GM12878 (cell line): ENCODE measurements at regions not wholly inside any gene's neighbourhood (a gene's known extent, or its start where the extent isn't known, plus 50 kb on each side); places are given as distances from the start of the nearest gene placed in this dataset.

Experiments
- ATAC-seq: fragments of 200-7000 bp; cut with Tn5 transposase; 3 replicates; pipeline ENCODE4 v1.9.1; 2020; ENCODE audit warnings: mild to moderate bottlenecking, moderate library complexity
- BruUV-seq: library from RNA; stranded (reverse); fragments of 400-500 nt; replicated peaks from 2 replicates; lab custom pipeline; 2021; lab: Mats Ljungman, UMichigan
- CTCF ChIA-PET: fragments of 300-600 bp; sonication (Branson Sonifier 250); formaldehyde crosslinking; extraction: SDS; loops from one replicate; lab custom pipeline; 2021; ENCODE audit warnings: inconsistent platforms; lab: Yijun Ruan, JAX
- POLR2A ChIA-PET: fragments of 350-600 bp; formaldehyde crosslinking; extraction: SDS; loops from one replicate; lab custom pipeline; 2021; ENCODE audit warnings: inconsistent platforms; lab: Charles Lee
- RAD21 ChIA-PET: fragments of 300-600 bp; sonication (Branson Sonifier 250); formaldehyde crosslinking; loops from one replicate; lab custom pipeline; 2023; ENCODE audit warnings: antibody characterized with exemption; ENCODE audit not compliant: unreplicated experiment; lab: Charles Lee
- SMC1A ChIA-PET: fragments of 300-600 bp; sonication (Branson Sonifier 250); formaldehyde crosslinking; loops from one replicate; lab custom pipeline; 2023; ENCODE audit not compliant: unreplicated experiment, uncharacterized antibody; lab: Charles Lee
- DNase-seq: peaks from one replicate; pipeline ENCODE4 v3.0.0-alpha.2; 2011; ENCODE audit warnings: low read depth, low spot score
- FAIRE-seq: peaks from 3 replicates; lab custom pipeline; 2011; peaks lifted over from hg19 to GRCh38; lab: Jason Lieb, UNC
- H2AFZ ChIP-seq: 2 replicates; pipeline ENCODE4 v1.6.0; 2011; ENCODE audit warnings: low read depth, low read length, control low read depth; ENCODE audit not compliant: control insufficient read depth
- H3K27ac ChIP-seq: 2 replicates; pipeline ENCODE4 v1.5.1; 2011; ENCODE audit warnings: control low read depth; ENCODE audit not compliant: control insufficient read depth, insufficient read depth
- H3K27me3 ChIP-seq, 2 experiments: replicated peaks in 1 of 2; 2 replicates each; pipeline versions ENCODE4 v1.6.0 to v1.6.1; 2011; ENCODE audit warnings: low read length in 1 of 2; ENCODE audit not compliant: control insufficient read depth in 2 of 2, insufficient read depth in 2 of 2
- H3K36me3 ChIP-seq, 2 experiments: 2 replicates each; pipeline ENCODE4 v1.5.1; 2011; ENCODE audit warnings: low read length in 1 of 2; ENCODE audit not compliant: control insufficient read depth in 2 of 2, insufficient read depth in 2 of 2
- H3K4me1 ChIP-seq: 2 replicates; pipeline ENCODE4 v1.6.1; 2011; ENCODE audit warnings: mild to moderate bottlenecking, low read length, moderate library complexity, mixed read lengths; ENCODE audit not compliant: control insufficient read depth, insufficient read depth
- H3K4me2 ChIP-seq: 2 replicates; pipeline ENCODE4 v1.6.0; 2011; ENCODE audit warnings: control low read depth; ENCODE audit not compliant: control insufficient read depth, insufficient read depth
- H3K4me3 ChIP-seq: fragments of 200-600 bp; sonication (generic); 2 replicates; pipeline ENCODE4 v1.5.1; 2016
- H3K79me2 ChIP-seq: 2 replicates; pipeline ENCODE4 v1.6.0; 2011; ENCODE audit warnings: low read length; ENCODE audit not compliant: control insufficient read depth, insufficient read depth
- H3K9ac ChIP-seq: 2 replicates; pipeline ENCODE4 v1.8.0; 2011; ENCODE audit warnings: low read length, control low read depth, mixed read lengths; ENCODE audit not compliant: control insufficient read depth, insufficient read depth
- H3K9me3 ChIP-seq: replicated peaks from 3 replicates; pipeline ENCODE4 v1.5.1; 2011; ENCODE audit warnings: mild to moderate bottlenecking, low read length; ENCODE audit not compliant: control insufficient read depth, insufficient read depth
- H4K20me1 ChIP-seq: 2 replicates; pipeline ENCODE4 v1.6.0; 2011; ENCODE audit not compliant: control insufficient read depth, insufficient read depth
- BHLHE40 ChIP-seq, 2 experiments: fragments of 450-650 bp in 1 of 2; IDR thresholded peaks; 2 replicates each; pipeline ENCODE4 v1.6.1; 2011 to 2017; ENCODE audit warnings: low read depth in 2 of 2, borderline replicate concordance in 1 of 2, improper control_type of control experiment in 1 of 2, low read length in 1 of 2, mild to moderate bottlenecking in 1 of 2
- CTCF ChIP-seq, 3 experiments: IDR thresholded peaks in 2 of 3; conservative IDR thresholded peaks in 1 of 3; 2 replicates each; pipeline ENCODE4 v1.5.1; 2011; ENCODE audit warnings: low read depth in 3 of 3, low read length in 3 of 3, mild to moderate bottlenecking in 3 of 3, control low read depth in 2 of 3, moderate library complexity in 2 of 3, inconsistent platforms in 1 of 3, mixed read lengths in 1 of 3; ENCODE audit not compliant: control insufficient read depth in 2 of 3, insufficient read depth in 1 of 3; ENCODE audit errors: extremely low read depth in 1 of 3
- PAX8 ChIP-seq: fragments of 450-650 bp; IDR thresholded peaks from 2 replicates; pipeline ENCODE4 v1.6.1; 2017; ENCODE audit warnings: mild to moderate bottlenecking, moderate library complexity
- RAD21 ChIP-seq: IDR thresholded peaks from 2 replicates; pipeline ENCODE4 v1.6.1; 2011; ENCODE audit warnings: mild to moderate bottlenecking, low read depth, low read length, moderate library complexity; ENCODE audit not compliant: insufficient read depth
- SUZ12 ChIP-seq: fragments of 200-600 bp; sonication (generic); IDR thresholded peaks from one replicate; pipeline ENCODE4 v1.6.1; 2018; ENCODE audit warnings: antibody characterized with exemption, mild to moderate bottlenecking; ENCODE audit not compliant: unreplicated experiment
- WGBS: methylation state at CpG from one replicate; pipeline ENCODE4 v1.1.6; 2016; ENCODE audit warnings: low lambda C conversion rate; ENCODE audit not compliant: insufficient replicate concordance, insufficient coverage; ENCODE audit errors: missing lambda C conversion rate; 5-methylcytosine and 5-hydroxymethylcytosine counted together
- in situ Hi-C: fragments of 300-500 bp; cut with MboI; formaldehyde crosslinking; loops from 9 replicates; pipeline ENCODE4 v1.14.3; 2018; ENCODE audit warnings: mixed read lengths
- intact Hi-C: fragments of 100-400 bp; cut with micrococcal nuclease; formaldehyde crosslinking; loops from one replicate; pipeline ENCODE4 v1.14.2; 2022; ENCODE audit not compliant: unreplicated experiment

GRCh38 chr1:60425528-60425927, 352.0 kb upstream of the C1orf87 start:
- ChIA-PET RAD21 (no interaction called here), POLR2A (no interaction called here), CTCF (no interaction called here), SMC1A (interaction anchor here (0.6 to 0.7 kb wide), 2 partner anchors 20 to 1049 kb away, joined by 3 read pairs; no protein-coding TSS in a partner anchor)
- H3K27me3 ChIP-seq = no peaks in the 10 kb centered on the region
- 31% methylated on average over 1 of the region's 1 CpG for WGBS
- FAIRE-seq = no peak
- intact Hi-C loops (no loop called here), in situ Hi-C loops (no loop called here)
- TF ChIP-seq RAD21 (peak; percentile 61), BHLHE40 (IDR thresholded peaks at IDR 0.05; ENCODE audit: borderline replicate concordance in 1 of 2, low read depth in 2 of 2, low read length in 1 of 2) (no peak), CTCF (IDR thresholded peaks at IDR 0.05 in 2 of 3, conservative IDR thresholded peaks at IDR 0.05 in 1 of 3; ENCODE audit: control insufficient read depth in 2 of 3, extremely low read depth in 1 of 3, insufficient read depth in 1 of 3, low read depth in 3 of 3, low read length in 3 of 3) (peak in 2 of 3 experiments; percentile 13 to 37; a peak in 2 of 6 replicates)
- no peak overlapping the region for H3K4me3 ChIP-seq
- no peak overlapping the region for H2AFZ ChIP-seq
- no peaks in the 10 kb centered on the region for H3K79me2 ChIP-seq
- H3K36me3 ChIP-seq = no peaks in the 10 kb centered on the region
- H3K27ac ChIP-seq = no peak overlapping the region
- H3K9ac ChIP-seq = no peak overlapping the region
- no peaks in the 10 kb centered on the region for H4K20me1 ChIP-seq
- H3K9me3 ChIP-seq = no peaks in the 10 kb centered on the region
- H3K4me1 ChIP-seq = no peaks in the 10 kb centered on the region
- no peak overlapping the region for H3K4me2 ChIP-seq
- DNase-seq = no peak
- no TSS peak for BruUV-seq
- 0 out of 3 replicates have a peak, but pooled peaks have one; percentile 48 for ATAC-seq

- Histone ChIP-seq H3K27ac (no peak overlapping the region), H4K20me1 (no peaks in the 10 kb centered on the region), H3K9ac (no peak overlapping the region), H2AFZ (no peak overlapping the region), H3K4me2 (no peak overlapping the region), H3K4me3 (no peak overlapping the region), H3K79me2 (no peaks in the 10 kb centered on the region), H3K36me3 (no peaks in the 10 kb centered on the region), H3K9me3 (no peaks in the 10 kb centered on the region), H3K27me3 (no peaks in the 10 kb centered on the region), H3K4me1 (no peaks in the 10 kb centered on the region)
- intact Hi-C loops (no loop called here), in situ Hi-C loops (no loop called here)
- DNase-seq = no peak
- CTCF ChIA-PET = no interaction called here
- no peak for FAIRE-seq
- SMC1A ChIA-PET = interaction anchor here (0.7 to 1.0 kb wide), 2 partner anchors 11 to 54 kb away, joined by 3 to 4 read pairs; no protein-coding TSS in a partner anchor
- RAD21 ChIA-PET = no interaction called here
- BruUV-seq = no TSS peak
- POLR2A ChIA-PET = no interaction called here
- no peak for ATAC-seq
- 23% methylated on average over 5 of the region's 5 CpGs for WGBS
- TF ChIP-seq PAX8 (no peak), CTCF (IDR thresholded peaks at IDR 0.05 in 2 of 3, conservative IDR thresholded peaks at IDR 0.05 in 1 of 3; ENCODE audit: control insufficient read depth in 2 of 3, extremely low read depth in 1 of 3, insufficient read depth in 1 of 3, low read depth in 3 of 3, low read length in 3 of 3) (no peak), SUZ12 (no peak)
Measured at GRCh38 chr1:60423146-60423780, 349.7 kb upstream of the C1orf87 start.
